Endothelial cell of umbilical vein (primary cell): ENCODE measurements at regions not wholly inside any gene's neighbourhood (a gene's known extent, or its start where the extent isn't known, plus 50 kb on each side); places are given as distances from the start of the nearest gene placed in this dataset.

Experiments
- BruUV-seq: library from RNA; stranded (reverse); fragments of 400-500 nt; replicated peaks from 2 replicates; lab custom pipeline; 2021; lab: Mats Ljungman, UMichigan
- CTCF ChIA-PET: fragments of 300-600, 350-600 bp; sonication (Branson Sonifier 250); formaldehyde crosslinking; loops from one replicate; lab custom pipeline; 2021; ENCODE audit warnings: antibody characterized with exemption, inconsistent platforms; lab: Charles Lee
- POLR2A ChIA-PET: fragments of 300-600, 350-600 bp; sonication (Branson Sonifier 250); formaldehyde crosslinking; loops from one replicate; lab custom pipeline; 2021; ENCODE audit warnings: antibody characterized with exemption, inconsistent platforms; lab: Charles Lee
- DNase-seq: peaks from one replicate; pipeline ENCODE4 v3.0.0-alpha.2; 2011; ENCODE audit warnings: low read depth, low spot score
- FAIRE-seq: peaks from 2 replicates; lab custom pipeline; 2011; peaks lifted over from hg19 to GRCh38; lab: Jason Lieb, UNC
- H2AFZ ChIP-seq: 2 replicates; pipeline ENCODE4 v1.6.0; 2012; ENCODE audit warnings: low read depth, low read length, control low read depth, inconsistent platforms
- H3K27ac ChIP-seq: 2 replicates; pipeline ENCODE4 v1.5.1; 2011; ENCODE audit warnings: low read depth, mild to moderate bottlenecking, control low read depth, low read length, moderate library complexity; ENCODE audit not compliant: insufficient read depth
- H3K27me3 ChIP-seq, 2 experiments: 2 replicates each; pipeline versions ENCODE4 v1.6.0 to v1.6.1; 2011; ENCODE audit warnings: low read length in 2 of 2, mixed read lengths in 1 of 2; ENCODE audit not compliant: control insufficient read depth in 2 of 2, insufficient read depth in 2 of 2
- H3K36me3 ChIP-seq, 2 experiments: 2 replicates in 1 of 2; 3 replicates in 1 of 2; pipeline ENCODE4 v1.5.1; 2011; ENCODE audit warnings: low read length in 2 of 2, mild to moderate bottlenecking in 1 of 2, moderate library complexity in 1 of 2; ENCODE audit not compliant: control insufficient read depth in 2 of 2, insufficient read depth in 2 of 2; ENCODE audit errors: extremely low read depth in 1 of 2
- H3K4me1 ChIP-seq: 3 replicates; pipeline ENCODE4 v1.5.1; 2011; ENCODE audit warnings: mild to moderate bottlenecking, low read length; ENCODE audit not compliant: control insufficient read depth, insufficient read depth; ENCODE audit errors: extremely low read depth
- H3K4me2 ChIP-seq: 2 replicates; pipeline ENCODE4 v1.6.1; 2011; ENCODE audit warnings: low read length, control low read depth, mixed read lengths; ENCODE audit not compliant: insufficient read depth
- H3K4me3 ChIP-seq, 3 experiments: fragments of 200-600 bp in 1 of 3; sonication (generic), shearing (Covaris generic) in 1 of 3; replicated peaks in 1 of 3; 2 replicates each; pipeline ENCODE4 v1.5.1; 2011 to 2016; ENCODE audit warnings: control low read depth in 3 of 3, low read length in 3 of 3, mild to moderate bottlenecking in 2 of 3, inconsistent platforms in 1 of 3, low read depth in 1 of 3, moderate library complexity in 1 of 3; ENCODE audit not compliant: insufficient read depth in 1 of 3
- H3K79me2 ChIP-seq: 2 replicates; pipeline ENCODE4 v1.6.0; 2012; ENCODE audit warnings: low read length, inconsistent platforms; ENCODE audit not compliant: control insufficient read depth, insufficient read depth
- H3K9ac ChIP-seq: replicated peaks from 2 replicates; pipeline ENCODE3; 2011; ENCODE audit warnings: low read length, control low read depth; ENCODE audit not compliant: insufficient read depth; ENCODE audit errors: extremely low read depth
- H3K9me1 ChIP-seq: replicated peaks from 3 replicates; pipeline ENCODE4 v1.6.0; 2011; ENCODE audit warnings: mild to moderate bottlenecking, low read length; ENCODE audit not compliant: control insufficient read depth, insufficient read depth; ENCODE audit errors: extremely low read depth
- H3K9me3 ChIP-seq: replicated peaks from 2 replicates; pipeline ENCODE4 v1.5.1; 2012; ENCODE audit warnings: low read length, inconsistent platforms; ENCODE audit not compliant: control insufficient read depth, insufficient read depth
- H4K20me1 ChIP-seq: replicated peaks from 2 replicates; pipeline ENCODE3; 2011; ENCODE audit warnings: mild to moderate bottlenecking, low read length; ENCODE audit not compliant: control insufficient read depth, insufficient read depth; ENCODE audit errors: extremely low read depth
- EZH2 ChIP-seq: IDR thresholded peaks from 2 replicates; pipeline ENCODE4 v1.6.1; 2012; ENCODE audit warnings: borderline replicate concordance, low read depth, mild to moderate bottlenecking, moderate library complexity, low read length, inconsistent platforms; ENCODE audit not compliant: severe bottlenecking
- FOS ChIP-seq: IDR thresholded peaks from 2 replicates; pipeline ENCODE4 v1.6.1; 2011; ENCODE audit warnings: mild to moderate bottlenecking, low read length, moderate library complexity, borderline replicate concordance; ENCODE audit not compliant: insufficient read depth
- GATA2 ChIP-seq: IDR thresholded peaks from 2 replicates; pipeline ENCODE4 v1.7.0; 2011; ENCODE audit warnings: low read depth, mild to moderate bottlenecking, moderate library complexity, mixed read lengths, low read length; ENCODE audit not compliant: insufficient read length, insufficient read depth
- JUN ChIP-seq: IDR thresholded peaks from 2 replicates; pipeline ENCODE4 v1.6.1; 2011; ENCODE audit warnings: borderline replicate concordance, low read depth; ENCODE audit not compliant: insufficient read length, insufficient read depth
- MYC ChIP-seq: IDR thresholded peaks from one replicate; pipeline ENCODE4 v1.6.1; 2011; ENCODE audit warnings: mild to moderate bottlenecking, low read depth, low read length
- POLR2A ChIP-seq: IDR thresholded peaks from 2 replicates; pipeline ENCODE4 v1.6.1; 2012; ENCODE audit warnings: low read depth, mild to moderate bottlenecking, control low read depth, low read length
- POLR2AphosphoS5 ChIP-seq: IDR thresholded peaks from 2 replicates; pipeline ENCODE4 v1.6.1; 2012; ENCODE audit warnings: low read depth, mild to moderate bottlenecking, control low read depth, low read length, moderate library complexity; ENCODE audit not compliant: insufficient read depth
- dilution Hi-C: fragments of 300-500 bp; cut with MboI; formaldehyde crosslinking; loops from one replicate; pipeline ENCODE4 v1.15.0; 2019; ENCODE audit warnings: low sequenced_read_pairs; ENCODE audit not compliant: extremely low pct_ligation_motif_present
- intact Hi-C: fragments of 100-400 bp; cut with micrococcal nuclease; formaldehyde crosslinking; loops from one replicate; pipeline ENCODE4 v1.10.0; 2022
- TF ChIP-seq, protein P1 (sequence below): IDR thresholded peaks from 2 replicates; pipeline ENCODE4 v1.6.1; 2011; ENCODE audit not compliant: insufficient read depth, insufficient read length
- TF ChIP-seq, protein P2 (sequence below), 2 donors: IDR thresholded peaks; 1 replicate in 1 of 2; 2 replicates in 1 of 2; pipeline ENCODE4 v1.5.1; 2011; ENCODE audit warnings: low read length in 2 of 2, mild to moderate bottlenecking in 2 of 2, moderate library complexity in 2 of 2, control low read depth in 1 of 2, inconsistent platforms in 1 of 2, low read depth in 1 of 2; ENCODE audit not compliant: insufficient read depth in 1 of 2; ENCODE audit errors: extremely low read depth in 1 of 2

DNA sequence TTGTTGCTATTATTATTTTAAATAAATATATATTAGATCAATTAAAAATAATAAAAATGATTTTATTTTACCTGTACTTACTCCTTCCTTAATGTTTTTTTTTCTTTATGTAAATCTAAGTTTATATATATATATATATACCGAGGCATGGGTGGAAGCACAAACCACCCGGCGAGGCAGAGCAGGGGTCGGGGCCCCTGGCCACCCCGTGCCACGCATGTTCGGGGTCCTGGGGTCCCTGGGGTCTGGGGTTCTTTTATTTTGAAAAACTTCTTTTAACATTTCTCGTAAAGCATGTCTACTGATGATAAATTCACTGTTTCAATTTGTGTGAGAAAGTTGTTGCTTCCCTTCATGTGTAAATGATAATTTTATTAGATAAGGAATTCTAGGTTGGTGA lies 976.1 kb downstream of the REEP3 start:
- H3K4me3 ChIP-seq = no peak overlapping the region
- dilution Hi-C loops = no loop called here
- no peaks in the 10 kb centered on the region for H3K9me1 ChIP-seq
- H3K4me1 ChIP-seq = no peaks in the 10 kb centered on the region
- H3K79me2 ChIP-seq = no peaks in the 10 kb centered on the region
- no peaks in the 10 kb centered on the region for H4K20me1 ChIP-seq
- FAIRE-seq (no peak), DNase-seq (no peak)
- ChIA-PET POLR2A (no interaction called here), CTCF (no interaction called here)
- no peaks in the 10 kb centered on the region for H3K36me3 ChIP-seq
- no TSS peak for BruUV-seq
- TF ChIP-seq, protein P1, sequence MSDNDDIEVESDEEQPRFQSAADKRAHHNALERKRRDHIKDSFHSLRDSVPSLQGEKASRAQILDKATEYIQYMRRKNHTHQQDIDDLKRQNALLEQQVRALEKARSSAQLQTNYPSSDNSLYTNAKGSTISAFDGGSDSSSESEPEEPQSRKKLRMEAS = no peak
- TF ChIP-seq EZH2 (no peak), MYC (no peak), POLR2A (no peak), JUN (no peak), GATA2 (no peak), FOS (no peak), POLR2AphosphoS5 (no peak)
- TF ChIP-seq, protein P2, sequence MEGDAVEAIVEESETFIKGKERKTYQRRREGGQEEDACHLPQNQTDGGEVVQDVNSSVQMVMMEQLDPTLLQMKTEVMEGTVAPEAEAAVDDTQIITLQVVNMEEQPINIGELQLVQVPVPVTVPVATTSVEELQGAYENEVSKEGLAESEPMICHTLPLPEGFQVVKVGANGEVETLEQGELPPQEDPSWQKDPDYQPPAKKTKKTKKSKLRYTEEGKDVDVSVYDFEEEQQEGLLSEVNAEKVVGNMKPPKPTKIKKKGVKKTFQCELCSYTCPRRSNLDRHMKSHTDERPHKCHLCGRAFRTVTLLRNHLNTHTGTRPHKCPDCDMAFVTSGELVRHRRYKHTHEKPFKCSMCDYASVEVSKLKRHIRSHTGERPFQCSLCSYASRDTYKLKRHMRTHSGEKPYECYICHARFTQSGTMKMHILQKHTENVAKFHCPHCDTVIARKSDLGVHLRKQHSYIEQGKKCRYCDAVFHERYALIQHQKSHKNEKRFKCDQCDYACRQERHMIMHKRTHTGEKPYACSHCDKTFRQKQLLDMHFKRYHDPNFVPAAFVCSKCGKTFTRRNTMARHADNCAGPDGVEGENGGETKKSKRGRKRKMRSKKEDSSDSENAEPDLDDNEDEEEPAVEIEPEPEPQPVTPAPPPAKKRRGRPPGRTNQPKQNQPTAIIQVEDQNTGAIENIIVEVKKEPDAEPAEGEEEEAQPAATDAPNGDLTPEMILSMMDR (IDR thresholded peaks at IDR 0.05; ENCODE audit: extremely low read depth in 1 of 2, insufficient read depth in 1 of 2, low read depth in 1 of 2, low read length in 2 of 2) = no peak
- no peak overlapping the region for H3K9ac ChIP-seq
- H3K27ac ChIP-seq = no peak overlapping the region
- no peak overlapping the region for H2AFZ ChIP-seq
- intact Hi-C loops = no loop called here
- no peaks in the 10 kb centered on the region for H3K27me3 ChIP-seq
- H3K4me2 ChIP-seq = no peak overlapping the region
- H3K9me3 ChIP-seq = no peaks in the 10 kb centered on the region
